Thyroid gland (tissue), 4 donors: ENCODE measurements at regions not wholly inside any gene's neighbourhood (a gene's known extent, or its start where the extent isn't known, plus 50 kb on each side); places are given as distances from the start of the nearest gene placed in this dataset.

Experiments
- DNase-seq, 2 donors: peaks; one replicate each; pipeline ENCODE4 v3.0.0-alpha.2; 2019
- H3K27ac ChIP-seq, 3 donors: fragments of 200-600 bp; sonication (generic); 1 replicate in 2 of 3; 2 replicates in 1 of 3; pipeline ENCODE4 v1.5.1; 2016 to 2019; ENCODE audit warnings: mild to moderate bottlenecking in 1 of 3, moderate library complexity in 1 of 3
- H3K27me3 ChIP-seq: fragments of 200-600 bp; sonication (generic); one replicate; pipeline ENCODE4 v1.5.1; 2019
- H3K36me3 ChIP-seq, 2 donors: fragments of 200-600 bp; sonication (generic); one replicate each; pipeline ENCODE4 v1.5.1; 2016 to 2019
- H3K4me1 ChIP-seq, 2 donors: fragments of 200-600 bp; sonication (generic); one replicate each; pipeline ENCODE4 v1.5.1; 2017 to 2019
- H3K4me3 ChIP-seq, 3 donors: fragments of 200-600 bp; sonication (generic); replicated peaks in 1 of 3; 1 replicate in 2 of 3; 2 replicates in 1 of 3; pipeline ENCODE4 v1.5.1; 2016; ENCODE audit warnings: mild to moderate bottlenecking in 1 of 3
- H3K9me3 ChIP-seq: fragments of 200-600 bp; sonication (generic); one replicate; pipeline ENCODE4 v1.5.1; 2017
- CTCF ChIP-seq, 6 experiments: fragments of 200-600 bp in 3 of 6; fragments of 450-650 bp in 3 of 6; sonication (generic) in 3 of 6; IDR thresholded peaks; one replicate each; pipeline ENCODE4 v1.5.1; 2016 to 2019; ENCODE audit warnings: antibody characterized with exemption in 6 of 6, mild to moderate bottlenecking in 2 of 6, inconsistent platforms in 1 of 6, moderate library complexity in 1 of 6
- POLR2A ChIP-seq, 2 donors: fragments of 450-650 bp; IDR thresholded peaks; one replicate each; pipeline ENCODE4 v1.6.1; 2017; ENCODE audit warnings: antibody characterized with exemption in 2 of 2, mild to moderate bottlenecking in 2 of 2, moderate library complexity in 1 of 2
- WGBS, 2 donors: methylation state at CpG; one replicate each; pipeline ENCODE4 v1.1.5; 2017; 5-methylcytosine and 5-hydroxymethylcytosine counted together
- intact Hi-C: fragments of 100-400 bp; cut with DNase I; formaldehyde crosslinking; loops from one replicate; pipeline ENCODE4 v1.15.1; 2023

GRCh38 chr21:34221331-34222030 is 142.3 kb upstream of the KCNE2 start:
- intact Hi-C loops: no loop called here
- H3K4me1 ChIP-seq: peaks cover 56 to 59% of the 10 kb centered on the region in 2 donors
- H3K4me3 ChIP-seq: no peak overlapping the region
- peak; percentile 52 to 60 for DNase-seq
- no peaks in the 10 kb centered on the region for H3K36me3 ChIP-seq
- H3K9me3 ChIP-seq: no peaks in the 10 kb centered on the region
- WGBS, 2 donors: 39 to 55% methylated on average over 11 of the region's 11 CpGs
- H3K27ac ChIP-seq: peak overlapping the region; percentile 90 to 98 (median 93)
- no peak for TF ChIP-seq CTCF (IDR thresholded peaks at IDR 0.05)
- TF ChIP-seq POLR2A (IDR thresholded peaks at IDR 0.05): peak in 1 of 2 donors; percentile 27
- no peaks in the 10 kb centered on the region for H3K27me3 ChIP-seq

- Histone ChIP-seq H3K4me3 (no peak overlapping the region), H3K9me3 (no peaks in the 10 kb centered on the region), H3K27me3 (no peaks in the 10 kb centered on the region), H3K36me3 (no peaks in the 10 kb centered on the region), H3K27ac (peak overlapping the region; percentile 90 to 98 (median 93)), H3K4me1 (peaks cover 51 to 55% of the 10 kb centered on the region in 2 donors)
- 63 to 80% methylated on average over 14 of the region's 14 CpGs for WGBS, 2 donors
- peak in 1 of 2 donors; percentile 15 for DNase-seq
- intact Hi-C loops: no loop called here
- TF ChIP-seq POLR2A (IDR thresholded peaks at IDR 0.05) (peak in 1 of 2 donors; percentile 29), CTCF (IDR thresholded peaks at IDR 0.05) (no peak)
These were observed 141.8 kb upstream of the KCNE2 start for GRCh38 chr21:34222031-34222335.

- Histone ChIP-seq H3K27me3 (no peaks in the 10 kb centered on the region), H3K36me3 (no peaks in the 10 kb centered on the region), H3K27ac (peak overlapping the region in 1 of 3 donors; percentile 1), H3K4me1 (peaks cover 40 to 57% of the 10 kb centered on the region in 2 donors), H3K9me3 (no peaks in the 10 kb centered on the region), H3K4me3 (no peak overlapping the region)
- no peak for DNase-seq
- WGBS, 2 donors: 91 to 96% methylated on average over 2 of the region's 2 CpGs
- no peak for TF ChIP-seq CTCF (IDR thresholded peaks at IDR 0.05)
- no peak for TF ChIP-seq POLR2A (IDR thresholded peaks at IDR 0.05)
- intact Hi-C loops: no loop called here
These were observed 140.4 kb upstream of the KCNE2 start for GRCh38 chr21:34223376-34223775.

- no peak for DNase-seq
- peaks cover 5 to 22% of the 10 kb centered on the region in 2 donors for H3K4me1 ChIP-seq
- 68 to 78% methylated on average over 7 of the region's 7 CpGs for WGBS, 2 donors
- no peaks in the 10 kb centered on the region for H3K36me3 ChIP-seq
- H3K27me3 ChIP-seq: no peaks in the 10 kb centered on the region
- TF ChIP-seq POLR2A (IDR thresholded peaks at IDR 0.05) (no peak), CTCF (IDR thresholded peaks at IDR 0.05) (no peak)
- intact Hi-C loops: no loop called here
- H3K4me3 ChIP-seq: no peak overlapping the region
- peak overlapping the region in 1 of 3 donors; percentile 20 for H3K27ac ChIP-seq
- no peaks in the 10 kb centered on the region for H3K9me3 ChIP-seq
These were observed 136.4 kb upstream of the KCNE2 start for GRCh38 chr21:34227386-34227852.

- Histone ChIP-seq H3K9me3 (no peaks in the 10 kb centered on the region), H3K4me3 (no peak overlapping the region), H3K36me3 (no peaks in the 10 kb centered on the region), H3K27ac (no peak overlapping the region), H3K4me1 (peaks cover 0 to 17% of the 10 kb centered on the region in 2 donors), H3K27me3 (no peaks in the 10 kb centered on the region)
- intact Hi-C loops: no loop called here
- WGBS, 2 donors: 92 to 96% methylated on average over 4 of the region's 4 CpGs
- TF ChIP-seq CTCF (IDR thresholded peaks at IDR 0.05): no peak
- no peak for TF ChIP-seq POLR2A (IDR thresholded peaks at IDR 0.05)
- DNase-seq: no peak
These were observed 135.0 kb upstream of the KCNE2 start for GRCh38 chr21:34228792-34229191.
